ENCODE measurements at regions not wholly inside any gene's neighbourhood (a gene's known extent, or its start where the extent isn't known, plus 50 kb on each side); places are given as distances from the start of the nearest gene placed in this dataset.

GRCh38 chr10:1846032-1846431 lies 108.7 kb upstream of the ADARB2 start:
- no peak for DNase-seq

GRCh38 chr10:1841759-1842158 lies 104.4 kb upstream of the ADARB2 start:
- no peak for DNase-seq

GRCh38 chr10:1829712-1830111 lies 92.4 kb upstream of the ADARB2 start:
- DNase-seq: no peak

GRCh38 chr10:1824928-1825327 lies 87.6 kb upstream of the ADARB2 start:
- DNase-seq: no peak

- DNase-seq: no peak
These were observed 77.2 kb upstream of the ADARB2 start for GRCh38 chr10:1814556-1814955.

- peak; percentile 10 for DNase-seq
These were observed 71.9 kb upstream of the ADARB2 start for GRCh38 chr10:1809139-1809741.

GRCh38 chr10:1807924-1808323 lies 70.6 kb upstream of the ADARB2 start:
- no peak for DNase-seq

GRCh38 chr10:1807196-1807595 lies 69.9 kb upstream of the ADARB2 start:
- DNase-seq: no peak

- DNase-seq: no peak
These were observed 65.1 kb upstream of the ADARB2 start for GRCh38 chr10:1802413-1802812.

- no peak for DNase-seq
These were observed 51.1 kb upstream of the ADARB2 start for GRCh38 chr10:1788401-1788800.

All from stimulated activated CD4-positive, alpha-beta T cell treated with anti-CD3 and anti-CD28 coated beads, Interleukin-15, amount 100 ng/mL, for 24 hours (primary cell).